Suprapubic skin (tissue), 4 donors: ENCODE measurements at regions not wholly inside any gene's neighbourhood (a gene's known extent, or its start where the extent isn't known, plus 50 kb on each side); places are given as distances from the start of the nearest gene placed in this dataset.

Experiments used
- EP300 ChIP-seq: sonication (generic); formaldehyde crosslinking; IDR thresholded peaks from one replicate; pipeline ENCODE4 v1.6.1; 2017; ENCODE audit warnings: antibody characterized with exemption
- POLR2A ChIP-seq, 2 donors: fragments of 450-650 bp; IDR thresholded peaks; one replicate each; pipeline ENCODE4 v1.6.1; 2017; ENCODE audit warnings: antibody characterized with exemption in 2 of 2, mild to moderate bottlenecking in 2 of 2, moderate library complexity in 2 of 2
- POLR2AphosphoS5 ChIP-seq, 3 donors: sonication (generic); formaldehyde crosslinking; IDR thresholded peaks; one replicate each; pipeline ENCODE4 v1.6.1; 2017; ENCODE audit warnings: antibody characterized with exemption in 3 of 3
- TF ChIP-seq, protein P1 (sequence below), 2 donors: fragments of 200-600 bp in 1 of 2; fragments of 450-650 bp in 1 of 2; sonication (generic) in 1 of 2; IDR thresholded peaks; one replicate each; pipeline ENCODE4 v1.5.1; 2016 to 2019; ENCODE audit warnings: antibody characterized with exemption in 2 of 2, mild to moderate bottlenecking in 1 of 2, moderate library complexity in 1 of 2

DNA sequence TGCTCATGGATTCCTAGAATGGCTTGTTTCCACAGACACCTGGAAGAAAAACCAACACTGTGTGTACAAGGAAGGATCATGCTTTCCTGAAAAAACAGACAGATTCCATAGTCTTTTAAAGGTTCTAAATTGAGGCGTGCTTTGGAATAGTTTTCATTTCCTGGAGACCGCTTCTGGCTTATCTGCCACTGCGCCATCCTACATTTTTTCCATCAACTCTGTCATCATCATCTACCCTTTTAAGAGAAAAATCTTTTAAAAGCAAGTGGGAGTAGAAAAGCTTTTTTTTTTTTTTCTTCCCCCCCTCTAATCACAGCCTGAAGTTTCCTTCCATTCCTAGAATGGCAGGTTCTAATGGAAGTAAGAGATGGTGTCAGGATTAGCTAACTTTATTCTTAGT lies 379.4 kb upstream of the C2CD4B start:
- TF ChIP-seq POLR2AphosphoS5 (IDR thresholded peaks at IDR 0.05) (no peak), EP300 (no peak), POLR2A (IDR thresholded peaks at IDR 0.05) (no peak)
- TF ChIP-seq, protein P1, sequence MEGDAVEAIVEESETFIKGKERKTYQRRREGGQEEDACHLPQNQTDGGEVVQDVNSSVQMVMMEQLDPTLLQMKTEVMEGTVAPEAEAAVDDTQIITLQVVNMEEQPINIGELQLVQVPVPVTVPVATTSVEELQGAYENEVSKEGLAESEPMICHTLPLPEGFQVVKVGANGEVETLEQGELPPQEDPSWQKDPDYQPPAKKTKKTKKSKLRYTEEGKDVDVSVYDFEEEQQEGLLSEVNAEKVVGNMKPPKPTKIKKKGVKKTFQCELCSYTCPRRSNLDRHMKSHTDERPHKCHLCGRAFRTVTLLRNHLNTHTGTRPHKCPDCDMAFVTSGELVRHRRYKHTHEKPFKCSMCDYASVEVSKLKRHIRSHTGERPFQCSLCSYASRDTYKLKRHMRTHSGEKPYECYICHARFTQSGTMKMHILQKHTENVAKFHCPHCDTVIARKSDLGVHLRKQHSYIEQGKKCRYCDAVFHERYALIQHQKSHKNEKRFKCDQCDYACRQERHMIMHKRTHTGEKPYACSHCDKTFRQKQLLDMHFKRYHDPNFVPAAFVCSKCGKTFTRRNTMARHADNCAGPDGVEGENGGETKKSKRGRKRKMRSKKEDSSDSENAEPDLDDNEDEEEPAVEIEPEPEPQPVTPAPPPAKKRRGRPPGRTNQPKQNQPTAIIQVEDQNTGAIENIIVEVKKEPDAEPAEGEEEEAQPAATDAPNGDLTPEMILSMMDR (IDR thresholded peaks at IDR 0.05) = no peak
